Right renal pelvis (tissue), 4 donors: ENCODE measurements at regions not wholly inside any gene's neighbourhood (a gene's known extent, or its start where the extent isn't known, plus 50 kb on each side); places are given as distances from the start of the nearest gene placed in this dataset.
"Not testable (repeated sequence)": the region's sequence is repeated elsewhere in the genome, so short reads cannot be mapped to it uniquely, and the experiment has no call there.

ENCODE experiments used
- DNase-seq, 4 donors: peaks; one replicate each; pipeline ENCODE4 v3.0.0-alpha.2; 2013; ENCODE audit warnings: low read depth in 4 of 4, low spot score in 3 of 4, missing footprints in 1 of 4

DNA sequence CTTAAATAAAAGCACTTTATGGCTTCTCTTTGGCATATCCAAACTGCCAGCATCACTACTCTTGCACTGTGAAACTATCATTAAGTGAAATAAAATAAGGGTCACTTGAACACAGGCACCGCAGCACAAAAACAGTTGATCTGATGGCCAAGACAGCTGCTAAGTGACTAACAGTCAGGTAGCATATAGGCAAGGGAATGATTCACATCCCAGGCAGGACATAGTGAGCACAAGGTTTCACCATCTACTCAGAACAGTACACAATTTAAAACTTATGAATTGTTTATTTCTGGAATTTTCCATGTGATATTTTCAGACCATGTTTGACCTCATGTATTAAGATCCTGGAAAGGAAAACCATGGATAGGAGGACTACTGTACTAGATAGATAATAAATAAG, 214.2 kb downstream of the MREG start:
- no peak for DNase-seq

DNA sequence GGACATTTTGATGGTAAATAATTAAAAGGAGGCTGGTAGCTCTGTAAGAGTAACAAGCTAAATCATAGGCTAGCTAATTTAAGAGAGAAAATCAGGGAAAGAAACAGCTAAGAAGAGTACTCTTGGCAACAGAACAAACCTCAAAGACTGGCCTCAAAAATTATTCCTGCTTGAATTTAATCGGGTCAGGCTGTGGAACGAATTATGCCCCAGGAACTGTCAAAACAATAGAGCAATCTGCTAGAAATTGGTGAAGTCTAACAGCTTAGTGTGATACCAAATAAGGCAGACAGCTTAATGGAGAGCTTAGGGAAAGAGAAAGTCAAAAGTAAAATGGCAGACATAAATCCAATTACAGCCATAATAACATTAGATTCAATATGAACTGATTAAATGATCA, 215.7 kb downstream of the MREG start:
- DNase-seq, result no peak

DNA sequence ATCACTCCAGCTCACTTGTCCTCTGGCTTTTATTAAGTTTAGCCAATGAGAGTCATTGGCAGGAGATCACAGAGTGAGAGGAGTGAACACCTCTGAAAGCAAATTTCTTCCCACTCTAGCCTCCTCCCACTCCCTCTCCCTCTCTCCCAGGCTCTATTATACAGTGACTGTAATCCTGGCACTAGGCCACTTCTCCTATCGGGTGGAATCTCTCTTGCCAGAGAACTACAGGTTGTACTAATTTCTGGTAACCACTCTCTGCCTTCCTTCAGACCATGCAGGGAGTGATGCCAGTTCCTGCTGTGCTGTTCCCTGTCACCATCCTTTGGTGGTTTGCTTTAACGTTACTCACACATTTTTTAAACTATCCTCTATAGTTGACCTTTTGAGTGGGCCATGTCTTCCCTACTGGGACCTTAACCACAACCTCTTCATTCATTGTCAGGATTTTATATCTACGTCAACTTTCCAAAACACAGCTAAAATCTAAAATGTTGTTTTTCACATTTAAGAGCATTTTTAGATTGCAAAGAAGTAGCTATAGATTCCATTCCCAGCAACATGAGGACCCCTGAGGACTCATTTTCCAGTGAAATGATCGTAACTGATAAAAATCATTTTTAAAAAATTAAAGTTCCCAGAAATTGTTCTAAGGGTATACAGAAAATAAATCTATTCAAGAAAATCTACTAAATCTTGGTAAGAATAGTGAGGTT, 217.1 kb downstream of the MREG start:
- DNase-seq, result no peak

DNA sequence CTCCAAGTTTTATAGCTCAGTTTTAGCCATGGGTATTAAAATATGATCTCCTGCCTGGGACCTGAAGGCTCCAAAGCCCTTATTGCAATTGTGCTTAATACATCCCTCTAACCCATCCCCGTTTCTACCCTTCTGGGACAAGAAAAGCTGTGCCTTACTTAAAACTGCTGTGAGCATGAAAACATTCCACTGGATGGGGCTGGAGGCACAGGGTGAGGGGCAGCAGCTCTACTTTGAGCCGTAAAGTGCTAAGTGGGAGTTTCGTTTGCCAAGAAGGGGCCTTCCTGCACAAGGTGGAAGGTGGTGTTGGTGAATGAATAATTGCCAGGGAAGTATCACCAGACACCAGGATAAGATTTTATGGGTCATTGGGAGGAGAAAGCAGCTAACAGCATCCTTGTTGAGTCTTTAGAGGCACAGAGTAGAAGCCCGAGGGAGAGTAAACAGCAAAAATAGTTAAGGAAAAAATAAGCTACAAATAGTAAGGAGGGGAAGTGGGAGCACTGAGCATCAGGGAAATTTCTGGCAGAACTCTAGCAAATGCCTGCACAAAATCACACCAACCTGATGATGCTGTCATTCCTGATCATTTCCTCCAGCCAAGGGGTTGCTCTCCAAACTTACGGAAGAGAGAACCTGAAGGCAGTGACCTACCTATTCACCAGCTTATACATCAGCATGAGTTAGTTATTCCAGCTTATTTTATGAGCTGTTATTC, 218.4 kb downstream of the MREG start:
- no peak for DNase-seq

DNA sequence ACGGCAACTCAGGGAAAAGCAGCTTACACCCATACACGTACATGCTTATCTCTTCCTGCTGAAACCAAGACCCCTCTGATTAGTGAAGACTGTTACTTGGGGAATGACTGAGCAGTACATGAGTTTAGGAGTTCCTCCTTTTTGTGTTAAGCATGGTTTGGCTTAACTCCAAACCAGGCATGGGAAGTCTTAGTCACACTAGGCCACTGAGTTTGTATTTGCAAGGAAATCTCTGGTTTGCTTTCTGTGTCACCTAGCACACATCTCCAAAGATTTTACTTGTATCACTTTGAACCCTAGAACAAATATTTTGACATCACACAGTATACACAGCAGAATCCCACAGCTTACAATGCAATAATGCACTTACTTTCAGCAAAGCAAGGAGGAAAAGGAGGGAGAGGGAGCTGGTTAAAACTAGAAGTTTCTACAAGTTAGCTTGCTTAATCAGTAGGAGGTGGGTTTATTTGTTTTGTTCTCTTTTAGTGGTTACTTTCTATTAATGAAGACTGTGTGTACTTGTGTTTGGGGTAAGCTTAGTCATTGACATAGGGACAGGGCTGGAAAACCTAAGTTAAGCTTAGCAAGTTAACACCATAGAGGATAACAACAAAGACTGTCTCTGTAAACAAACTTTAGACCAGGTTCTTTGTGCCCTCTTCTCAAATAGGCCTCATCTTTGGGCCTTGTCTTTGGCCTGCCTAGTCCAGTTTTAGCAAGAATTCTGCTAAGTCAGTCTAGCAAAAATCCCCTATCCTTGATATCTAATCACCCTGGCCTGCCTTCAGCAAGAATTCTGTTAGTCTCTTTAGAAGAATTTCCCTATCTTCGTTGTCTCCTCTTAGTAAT, 219.4 kb downstream of the MREG start:
- DNase-seq, result no peak

DNA sequence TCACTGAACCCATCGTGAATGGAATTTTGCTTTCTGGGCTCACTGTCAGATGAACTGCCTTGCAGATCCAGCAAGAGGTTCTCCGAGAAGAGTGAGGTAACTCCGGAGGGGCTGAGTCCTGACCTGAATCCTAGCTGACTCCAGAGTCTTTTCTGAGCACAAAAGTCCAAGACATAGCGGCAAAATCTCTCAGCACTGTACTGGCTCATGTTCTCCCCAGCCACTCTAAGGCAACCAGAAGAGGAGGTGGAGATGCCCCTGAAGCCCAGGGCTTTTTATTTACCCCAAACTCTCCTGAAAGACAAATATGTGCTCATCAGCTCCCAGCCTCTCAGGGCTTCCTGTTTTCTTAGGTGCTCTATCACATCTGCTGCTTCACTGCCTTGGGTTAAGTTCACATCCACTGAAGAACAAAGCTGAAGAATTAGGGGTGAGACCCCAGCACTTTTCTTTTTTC, 221.8 kb downstream of the MREG start:
- DNase-seq, result no peak

DNA sequence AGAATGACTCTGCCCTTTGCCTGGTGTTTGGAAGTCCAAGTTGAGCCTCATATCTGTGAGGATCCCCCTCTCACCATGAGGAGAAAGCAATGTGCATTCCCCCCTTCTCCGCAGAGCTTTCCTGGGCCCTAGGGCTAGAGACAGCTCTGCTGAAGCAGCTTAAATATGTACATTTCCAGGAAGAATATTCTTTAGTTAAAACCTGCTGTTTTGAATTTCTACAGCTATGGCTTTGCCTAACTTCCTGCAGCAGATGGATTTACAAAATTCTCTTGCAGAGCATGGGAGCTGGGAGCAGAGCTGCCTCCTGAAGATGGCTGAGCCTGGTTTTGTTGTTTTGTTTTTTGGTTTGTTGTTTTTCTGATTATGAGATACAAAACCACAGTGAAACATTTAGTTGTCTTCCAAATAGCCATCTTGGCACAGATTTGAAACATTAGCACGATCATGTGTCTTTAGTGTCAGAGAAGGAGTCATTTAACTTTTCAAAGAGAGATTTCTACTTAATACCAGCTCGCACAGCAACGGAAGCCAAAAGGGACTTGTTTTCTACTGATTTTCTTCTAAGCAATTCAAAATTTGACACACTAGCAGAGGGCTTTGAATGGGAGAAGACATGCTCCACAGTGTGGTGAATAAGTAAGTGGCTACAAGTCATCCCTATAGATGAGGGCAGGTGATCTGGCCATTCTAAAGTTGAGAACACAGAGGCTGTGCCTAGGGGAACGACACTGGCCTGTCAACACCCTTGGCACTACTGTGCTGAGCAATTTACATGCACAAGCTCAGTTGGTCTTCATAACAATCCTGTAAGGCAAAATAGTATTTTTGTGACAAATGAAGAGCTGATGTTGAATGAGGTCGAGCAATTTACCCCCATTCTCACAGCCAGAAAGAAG, 222.6 kb downstream of the MREG start:
- DNase-seq, result no peak

DNA sequence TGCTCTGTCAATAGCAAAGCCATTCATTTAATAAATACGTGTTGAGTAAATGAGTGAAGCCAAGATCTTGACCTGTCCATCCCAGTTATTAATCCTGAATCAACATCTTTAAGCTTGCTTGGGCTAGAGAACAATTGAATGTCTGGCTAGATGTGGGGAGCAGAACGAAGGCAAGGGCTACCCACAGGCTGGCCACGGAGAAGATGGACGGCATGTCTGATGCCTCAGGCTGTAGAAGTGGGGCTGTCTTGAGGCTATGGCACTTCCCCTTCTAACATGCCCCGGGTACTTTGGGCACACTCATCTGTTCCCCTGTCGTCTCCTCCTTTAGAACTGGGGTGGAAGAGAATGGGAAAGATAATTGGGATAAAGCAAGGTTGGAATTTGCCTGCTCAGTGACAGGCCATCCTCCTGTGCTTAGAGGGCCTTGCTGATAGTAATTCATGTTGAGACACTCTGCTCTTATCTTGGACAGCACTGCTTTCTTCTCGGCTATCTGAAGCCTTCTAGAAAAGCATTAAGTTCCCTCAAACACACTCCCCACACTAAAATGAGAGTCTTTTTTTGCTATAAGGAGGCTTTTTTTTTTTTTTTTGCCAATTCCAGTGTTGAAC, 225.7 kb downstream of the MREG start:
- DNase-seq, result no peak

DNA sequence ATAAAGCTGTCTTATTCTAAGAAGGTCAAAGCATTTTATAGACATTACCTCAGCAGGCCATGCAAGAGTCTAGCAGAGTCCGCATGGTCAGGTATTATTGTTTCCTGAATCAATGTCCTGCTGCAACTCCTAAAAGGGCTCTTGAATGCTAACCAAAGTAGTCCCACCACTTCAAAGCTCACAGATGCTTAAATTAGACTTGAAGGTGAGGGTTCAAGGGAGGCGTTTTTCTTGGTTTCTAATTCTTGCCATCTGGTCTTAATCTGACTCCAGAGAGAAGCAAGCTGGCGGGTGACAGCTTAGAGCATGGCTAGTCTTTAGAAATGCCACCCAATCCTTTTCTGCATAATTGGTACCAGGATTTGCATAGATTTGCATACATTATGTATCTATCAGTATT, 226.3 kb downstream of the MREG start:
- DNase-seq, result no peak

DNA sequence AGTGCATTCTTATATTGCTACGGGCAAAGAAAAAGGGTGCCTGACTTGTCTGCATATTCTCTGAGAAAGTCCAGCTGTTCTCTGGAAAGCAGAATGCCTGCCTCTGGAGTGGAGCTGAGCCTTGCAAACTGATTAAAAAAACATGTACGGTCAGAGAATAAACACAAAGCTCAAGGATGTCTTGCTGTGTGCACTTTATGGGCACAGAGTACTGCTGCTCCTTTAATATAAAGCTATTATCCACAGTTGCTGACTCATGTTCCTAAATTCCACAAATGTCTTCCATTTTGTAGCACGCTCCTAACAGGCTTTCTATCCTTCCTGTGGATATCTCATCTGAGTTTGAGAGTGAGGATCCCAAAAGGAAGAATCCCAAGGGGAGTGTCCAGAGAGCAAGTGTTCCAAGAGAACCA, 229.0 kb downstream of the MREG start:
- no peak for DNase-seq

DNA sequence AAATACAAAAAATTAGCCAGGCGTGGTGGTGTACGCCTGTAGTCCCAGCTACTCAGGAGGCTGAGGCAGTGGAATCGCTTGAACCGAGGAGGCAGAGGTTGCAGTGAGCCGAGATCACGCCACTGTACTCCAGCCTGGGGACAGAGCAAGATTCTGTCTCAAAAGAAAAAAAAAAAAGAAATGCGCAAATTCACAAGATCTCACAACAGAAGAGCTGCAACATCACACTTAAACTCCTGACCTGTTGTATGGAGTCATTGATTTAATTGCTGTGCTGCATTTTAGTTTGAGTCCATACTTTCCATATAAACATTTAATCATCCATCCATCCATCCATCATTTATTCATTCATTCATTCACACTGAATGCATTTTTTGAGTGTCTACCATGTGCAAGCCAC, 229.7 kb downstream of the MREG start:
- not testable (repeated sequence) for DNase-seq

DNA sequence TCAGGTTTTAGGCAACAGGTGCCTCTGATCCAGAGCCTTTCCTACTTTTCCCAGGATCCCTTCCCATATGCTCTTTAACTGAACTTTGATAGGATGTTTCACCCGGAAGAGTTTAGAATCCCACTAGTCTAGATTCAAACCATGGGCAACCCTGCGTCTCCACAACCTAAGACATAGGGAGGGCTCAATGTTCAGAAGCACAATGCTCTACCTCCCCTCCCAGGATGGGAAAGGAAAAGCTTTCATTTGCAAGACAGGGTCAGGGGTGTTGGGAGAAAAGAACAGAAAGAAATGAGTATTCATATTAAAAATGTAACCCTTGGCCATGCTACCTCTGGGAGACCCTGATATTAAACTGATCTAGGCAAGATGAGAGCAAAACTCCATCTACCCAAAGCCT, 230.4 kb downstream of the MREG start:
- no peak for DNase-seq

DNA sequence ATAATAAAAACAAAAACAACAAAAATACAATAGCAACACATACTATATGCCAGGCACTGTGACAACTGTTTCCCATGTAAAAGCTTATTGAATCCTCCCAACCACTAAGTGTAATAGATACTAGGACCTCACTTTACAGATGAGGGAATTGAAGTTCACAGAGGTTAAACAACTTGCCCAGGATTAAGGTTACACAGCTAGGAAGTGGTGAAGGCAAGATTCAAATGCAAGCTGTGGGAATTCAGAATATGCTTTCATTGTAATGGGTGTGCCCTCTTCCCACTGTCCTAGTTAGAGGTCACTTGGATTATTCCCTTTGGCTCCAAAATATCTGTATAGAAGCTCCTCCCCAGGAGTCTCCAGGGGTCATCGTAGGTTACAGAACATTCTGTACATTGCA, 231.1 kb downstream of the MREG start:
- no peak for DNase-seq

DNA sequence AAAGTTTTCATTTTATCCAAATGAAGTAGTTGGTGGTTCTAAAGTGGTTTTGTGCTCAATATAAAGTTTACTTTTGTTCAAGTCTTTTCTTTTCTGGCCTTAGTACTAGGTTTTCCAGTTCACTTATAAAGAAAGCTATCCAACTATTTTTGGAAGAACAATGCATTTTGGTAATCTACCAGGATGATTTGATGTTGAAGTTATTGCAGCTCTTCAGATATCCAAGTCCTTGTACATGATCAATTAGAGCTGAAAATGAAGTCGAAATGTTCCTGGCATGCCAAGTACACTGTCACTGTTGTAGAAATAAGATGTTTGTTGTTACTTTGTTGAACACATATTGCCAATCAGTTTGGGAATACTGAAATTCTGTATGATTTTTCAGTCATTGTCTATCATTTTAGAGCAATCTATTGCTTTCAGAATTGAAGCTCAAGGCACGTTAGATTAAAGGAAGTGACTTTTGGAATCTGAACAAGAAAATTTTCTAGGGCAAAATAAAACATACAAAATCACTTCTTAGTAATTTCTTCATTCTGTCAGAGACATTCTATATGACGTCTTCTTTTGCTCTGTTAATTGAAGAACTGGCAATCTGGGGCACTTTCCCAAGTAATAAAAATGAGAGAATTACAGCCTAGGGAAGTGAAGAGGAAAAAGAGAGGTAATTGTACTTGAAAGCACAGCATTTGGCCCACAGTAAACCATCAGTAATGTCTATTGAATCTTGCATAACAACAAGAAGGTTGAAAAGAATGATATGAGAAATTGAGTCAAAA, 232.3 kb downstream of the MREG start:
- DNase-seq, result no peak

DNA sequence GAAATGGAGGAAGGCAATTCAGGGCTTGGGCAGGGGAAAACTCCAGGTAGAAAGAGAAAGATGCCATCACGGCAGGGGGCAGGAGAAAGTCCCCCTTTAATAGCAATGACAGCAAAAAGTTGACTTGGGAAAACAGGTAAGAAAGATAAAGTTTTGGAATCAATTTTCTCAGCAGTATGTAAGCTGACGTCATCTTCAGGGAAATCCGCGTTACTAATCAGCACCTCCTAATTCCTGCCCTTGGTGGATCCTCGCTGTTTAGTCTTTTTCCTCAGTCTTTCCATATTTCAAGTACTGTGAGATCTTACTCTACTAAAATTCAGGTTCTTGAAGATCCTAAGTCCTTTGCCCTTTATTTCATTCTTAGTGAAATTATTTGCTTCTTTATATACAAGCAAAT, 233.0 kb downstream of the MREG start:
- no peak for DNase-seq

DNA sequence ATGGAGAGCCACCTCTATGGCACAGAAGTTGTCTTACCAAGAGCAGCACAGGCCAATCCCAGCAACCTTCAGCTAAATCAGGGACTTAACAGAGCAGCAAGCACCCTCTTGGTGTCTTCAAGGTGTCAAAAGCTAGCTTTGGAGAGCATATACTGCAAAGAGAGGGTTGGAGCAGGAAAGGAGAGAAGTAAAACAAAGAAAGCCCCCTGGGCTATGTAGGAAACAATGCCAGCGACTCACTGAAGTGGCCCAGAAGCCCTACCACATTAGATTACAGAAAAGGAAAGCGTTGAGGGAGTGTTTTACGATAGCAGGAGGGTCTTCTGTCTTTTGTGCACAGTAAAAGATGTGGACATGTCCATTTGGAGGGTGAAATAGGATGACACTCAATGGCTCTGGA, 233.4 kb downstream of the MREG start:
- no peak for DNase-seq

DNA sequence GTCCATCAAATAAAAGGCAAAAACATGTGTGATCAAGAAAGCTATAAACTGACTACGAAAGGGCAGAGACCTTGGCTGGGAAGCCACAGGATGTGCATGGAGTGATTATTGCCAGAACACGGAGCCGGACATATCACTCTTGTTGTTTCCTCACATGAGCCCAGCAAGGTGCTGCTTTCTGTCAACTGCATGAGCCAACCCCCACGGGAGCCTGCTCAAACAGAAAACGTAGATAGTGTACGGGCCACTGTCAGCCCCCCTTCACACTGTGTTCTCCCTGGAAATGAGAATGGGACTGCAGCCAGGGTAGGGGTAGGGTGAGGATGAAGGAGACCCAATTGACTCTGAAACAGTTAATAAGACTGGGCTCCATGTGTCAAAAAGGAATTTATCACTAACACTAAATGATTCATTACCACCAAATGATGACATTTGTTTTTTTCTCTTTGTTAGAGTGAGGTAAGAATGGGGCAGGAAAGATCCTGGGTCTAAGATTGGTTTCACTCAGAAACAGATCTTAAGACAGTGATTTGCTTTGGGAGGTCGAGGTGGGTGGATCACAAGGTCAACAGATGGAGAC, 235.8 kb downstream of the MREG start:
- no peak for DNase-seq

DNA sequence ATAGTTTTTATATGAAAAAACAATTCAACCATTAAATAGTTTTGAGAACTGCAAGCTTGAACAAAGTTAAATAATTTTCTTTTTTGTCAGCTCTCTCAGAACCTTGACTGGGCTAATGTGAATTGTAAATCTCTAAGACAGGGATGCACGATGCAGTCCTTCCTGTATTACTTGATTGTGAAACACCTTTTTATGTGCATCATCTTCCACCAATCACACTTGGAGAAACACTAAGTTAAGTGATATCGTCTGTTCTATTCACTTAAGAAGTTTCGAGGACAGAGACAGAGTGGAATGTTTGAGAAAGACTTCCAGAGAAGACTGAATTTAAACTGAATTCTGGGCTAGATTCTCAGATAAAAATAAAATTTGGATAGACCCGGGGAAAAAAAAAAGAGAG, 238.2 kb downstream of the MREG start:
- DNase-seq, result no peak

DNA sequence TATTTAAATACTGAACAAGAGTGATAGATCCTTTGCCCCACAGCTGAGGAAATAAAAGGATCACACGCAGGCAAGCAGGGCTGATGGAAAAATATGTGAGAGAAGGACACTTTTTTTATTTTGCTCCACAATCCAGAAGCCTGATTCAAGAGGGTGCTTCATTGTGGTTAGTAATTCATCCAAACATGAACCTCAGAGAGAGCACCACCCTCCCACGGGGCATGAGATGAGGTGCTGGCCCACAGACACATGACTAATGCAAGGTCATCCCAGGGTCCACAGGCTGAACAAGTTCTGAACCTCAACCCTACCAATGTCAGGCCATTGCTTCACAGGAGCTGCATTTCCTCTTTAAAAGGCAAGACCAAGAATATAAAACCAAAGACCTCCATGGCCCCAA, 239.6 kb downstream of the MREG start:
- DNase-seq, result no peak
